ENCODE measurements at regions not wholly inside any gene's neighbourhood (a gene's known extent, or its start where the extent isn't known, plus 50 kb on each side); places are given as distances from the start of the nearest gene placed in this dataset.

- TF ChIP-seq CTCF (IDR thresholded peaks at IDR 0.05) (no peak), POLR2A (IDR thresholded peaks at IDR 0.05) (no peak)
Observed at GRCh38 chr6:141539617-141540016, 593.1 kb upstream of the GJE1 start.

Data from Peyer's patch (tissue), 4 donors.